ENCODE measurements at regions not wholly inside any gene's neighbourhood (a gene's known extent, or its start where the extent isn't known, plus 50 kb on each side); places are given as distances from the start of the nearest gene placed in this dataset.
"Not testable (repeated sequence)": the region's sequence is repeated elsewhere in the genome, so short reads cannot be mapped to it uniquely, and the experiment has no call there.

- Histone ChIP-seq H3K36me3 (ENCODE audit: insufficient read depth, low read length) (peaks cover 61% of the 10 kb centered on the region), H2AFZ (ENCODE audit: low read depth, low read length) (no peak overlapping the region), H3K27me3 (ENCODE audit: insufficient read depth, low read length) (no peaks in the 10 kb centered on the region), H3K4me1 (ENCODE audit: insufficient read depth, low read length) (peaks cover under 1% of the 10 kb centered on the region), H3K9me3 (ENCODE audit: low read length) (peaks cover 5% of the 10 kb centered on the region), H3K4me3 (ENCODE audit: low read length) (no peak overlapping the region)
Measured at GRCh38 chr9:94174164-94174563, 84.9 kb upstream of the ZNF169 start.

GRCh38 chr9:94175669-94176068, 83.4 kb upstream of the ZNF169 start:
- Histone ChIP-seq H3K4me1 (ENCODE audit: insufficient read depth, low read length) (no peaks in the 10 kb centered on the region), H2AFZ (ENCODE audit: low read depth, low read length) (no peak overlapping the region), H3K27me3 (ENCODE audit: insufficient read depth, low read length) (no peaks in the 10 kb centered on the region), H3K4me3 (ENCODE audit: low read length) (no peak overlapping the region), H3K36me3 (ENCODE audit: insufficient read depth, low read length) (peaks cover 58% of the 10 kb centered on the region), H3K9me3 (ENCODE audit: low read length) (peaks cover 5% of the 10 kb centered on the region)

- H3K36me3 ChIP-seq (ENCODE audit: insufficient read depth, low read length): peaks cover 56% of the 10 kb centered on the region
- H3K27me3 ChIP-seq (ENCODE audit: insufficient read depth, low read length): no peaks in the 10 kb centered on the region
- no peak overlapping the region for H2AFZ ChIP-seq (ENCODE audit: low read depth, low read length)
- H3K4me1 ChIP-seq (ENCODE audit: insufficient read depth, low read length): no peaks in the 10 kb centered on the region
- no peak overlapping the region for H3K4me3 ChIP-seq (ENCODE audit: low read length)
- peaks cover 5% of the 10 kb centered on the region for H3K9me3 ChIP-seq (ENCODE audit: low read length)
Measured at GRCh38 chr9:94176608-94177007, 82.5 kb upstream of the ZNF169 start.

GRCh38 chr9:94178927-94179326, 80.2 kb upstream of the ZNF169 start:
- Histone ChIP-seq H2AFZ (ENCODE audit: low read depth, low read length) (no peak overlapping the region), H3K9me3 (ENCODE audit: low read length) (peaks cover 2% of the 10 kb centered on the region), H3K36me3 (ENCODE audit: insufficient read depth, low read length) (peaks cover 50% of the 10 kb centered on the region), H3K4me3 (ENCODE audit: low read length) (no peak overlapping the region), H3K27me3 (ENCODE audit: insufficient read depth, low read length) (no peaks in the 10 kb centered on the region), H3K4me1 (ENCODE audit: insufficient read depth, low read length) (no peaks in the 10 kb centered on the region)

GRCh38 chr9:94181408-94182181, 77.5 kb upstream of the ZNF169 start:
- Histone ChIP-seq H3K36me3 (ENCODE audit: insufficient read depth, low read length) (peaks cover 26% of the 10 kb centered on the region), H3K4me1 (ENCODE audit: insufficient read depth, low read length) (no peaks in the 10 kb centered on the region), H3K9me3 (ENCODE audit: low read length) (no peaks in the 10 kb centered on the region), H3K27me3 (ENCODE audit: insufficient read depth, low read length) (no peaks in the 10 kb centered on the region), H2AFZ (ENCODE audit: low read depth, low read length) (no peak overlapping the region), H3K4me3 (ENCODE audit: low read length) (no peak overlapping the region)

- Histone ChIP-seq H3K36me3 (ENCODE audit: insufficient read depth, low read length) (peaks cover 17% of the 10 kb centered on the region), H3K27me3 (ENCODE audit: insufficient read depth, low read length) (no peaks in the 10 kb centered on the region), H3K4me3 (ENCODE audit: low read length) (no peak overlapping the region), H2AFZ (ENCODE audit: low read depth, low read length) (no peak overlapping the region), H3K9me3 (ENCODE audit: low read length) (peaks cover 2% of the 10 kb centered on the region), H3K4me1 (ENCODE audit: insufficient read depth, low read length) (no peaks in the 10 kb centered on the region)
Measured at GRCh38 chr9:94182532-94182931, 76.6 kb upstream of the ZNF169 start.

GRCh38 chr9:94183240-94183999, 75.7 kb upstream of the ZNF169 start:
- no peak overlapping the region for H3K4me3 ChIP-seq (ENCODE audit: low read length)
- no peaks in the 10 kb centered on the region for H3K4me1 ChIP-seq (ENCODE audit: insufficient read depth, low read length)
- H2AFZ ChIP-seq (ENCODE audit: low read depth, low read length): no peak overlapping the region
- no peaks in the 10 kb centered on the region for H3K27me3 ChIP-seq (ENCODE audit: insufficient read depth, low read length)
- H3K36me3 ChIP-seq (ENCODE audit: insufficient read depth, low read length): peaks cover 10% of the 10 kb centered on the region
- peaks cover 2% of the 10 kb centered on the region for H3K9me3 ChIP-seq (ENCODE audit: low read length)

GRCh38 chr9:94188246-94188645, 70.9 kb upstream of the ZNF169 start:
- H3K4me3 ChIP-seq (ENCODE audit: low read length): no peak overlapping the region
- no peak overlapping the region for H2AFZ ChIP-seq (ENCODE audit: low read depth, low read length)
- peaks cover 7% of the 10 kb centered on the region for H3K9me3 ChIP-seq (ENCODE audit: low read length)
- peaks cover 4% of the 10 kb centered on the region for H3K36me3 ChIP-seq (ENCODE audit: insufficient read depth, low read length)
- no peaks in the 10 kb centered on the region for H3K27me3 ChIP-seq (ENCODE audit: insufficient read depth, low read length)
- H3K4me1 ChIP-seq (ENCODE audit: insufficient read depth, low read length): no peaks in the 10 kb centered on the region

- not testable (repeated sequence) for H3K27me3 ChIP-seq (ENCODE audit: insufficient read depth, low read length); H2AFZ ChIP-seq (ENCODE audit: low read depth, low read length); H3K4me3 ChIP-seq (ENCODE audit: low read length); H3K36me3 ChIP-seq (ENCODE audit: insufficient read depth, low read length); H3K4me1 ChIP-seq (ENCODE audit: insufficient read depth, low read length); H3K9me3 ChIP-seq (ENCODE audit: low read length)
Measured at GRCh38 chr9:94191706-94192105, 67.4 kb upstream of the ZNF169 start.

- Histone ChIP-seq H3K9me3 (ENCODE audit: low read length) (peaks cover 3% of the 10 kb centered on the region), H3K36me3 (ENCODE audit: insufficient read depth, low read length) (no peaks in the 10 kb centered on the region), H2AFZ (ENCODE audit: low read depth, low read length) (no peak overlapping the region), H3K27me3 (ENCODE audit: insufficient read depth, low read length) (no peaks in the 10 kb centered on the region), H3K4me3 (ENCODE audit: low read length) (no peak overlapping the region), H3K4me1 (ENCODE audit: insufficient read depth, low read length) (no peaks in the 10 kb centered on the region)
Measured at GRCh38 chr9:94198414-94198813, 60.7 kb upstream of the ZNF169 start.

- Histone ChIP-seq H3K4me1 (ENCODE audit: insufficient read depth, low read length) (no peaks in the 10 kb centered on the region), H3K4me3 (ENCODE audit: low read length) (no peak overlapping the region), H3K27me3 (ENCODE audit: insufficient read depth, low read length) (no peaks in the 10 kb centered on the region), H2AFZ (ENCODE audit: low read depth, low read length) (no peak overlapping the region), H3K9me3 (ENCODE audit: low read length) (peaks cover 3% of the 10 kb centered on the region), H3K36me3 (ENCODE audit: insufficient read depth, low read length) (no peaks in the 10 kb centered on the region)
Measured at GRCh38 chr9:94199776-94200175, 59.3 kb upstream of the ZNF169 start.

- Histone ChIP-seq H3K36me3 (ENCODE audit: insufficient read depth, low read length) (no peaks in the 10 kb centered on the region), H3K4me3 (ENCODE audit: low read length) (no peak overlapping the region), H3K9me3 (ENCODE audit: low read length) (peaks cover 2% of the 10 kb centered on the region), H2AFZ (ENCODE audit: low read depth, low read length) (no peak overlapping the region), H3K27me3 (ENCODE audit: insufficient read depth, low read length) (no peaks in the 10 kb centered on the region), H3K4me1 (ENCODE audit: insufficient read depth, low read length) (no peaks in the 10 kb centered on the region)
Measured at GRCh38 chr9:94204174-94204573, 54.9 kb upstream of the ZNF169 start.

- H3K9me3 ChIP-seq (ENCODE audit: low read length): peaks cover 2% of the 10 kb centered on the region
- no peak overlapping the region for H2AFZ ChIP-seq (ENCODE audit: low read depth, low read length)
- H3K36me3 ChIP-seq (ENCODE audit: insufficient read depth, low read length): no peaks in the 10 kb centered on the region
- H3K4me3 ChIP-seq (ENCODE audit: low read length): no peak overlapping the region
- no peaks in the 10 kb centered on the region for H3K4me1 ChIP-seq (ENCODE audit: insufficient read depth, low read length)
- no peaks in the 10 kb centered on the region for H3K27me3 ChIP-seq (ENCODE audit: insufficient read depth, low read length)
Measured at GRCh38 chr9:94207781-94208180, 51.3 kb upstream of the ZNF169 start.
